OCI-LY3 (cell line): ENCODE measurements at regions not wholly inside any gene's neighbourhood (a gene's known extent, or its start where the extent isn't known, plus 50 kb on each side); places are given as distances from the start of the nearest gene placed in this dataset.

Experiments
- EZH2phosphoT487 ChIP-seq: fragments of 200-600 bp; shearing (Covaris generic); IDR thresholded peaks from 2 replicates; pipeline ENCODE4 v1.6.1; 2018; ENCODE audit warnings: antibody characterized with exemption, mixed run types, low read depth
- TF ChIP-seq, protein P1 (sequence below): fragments of 200-600, 300-600 bp; sonication (generic); IDR thresholded peaks from 2 replicates; pipeline ENCODE4 v1.5.1; 2014; ENCODE audit warnings: antibody characterized with exemption, low read length, low read depth

DNA sequence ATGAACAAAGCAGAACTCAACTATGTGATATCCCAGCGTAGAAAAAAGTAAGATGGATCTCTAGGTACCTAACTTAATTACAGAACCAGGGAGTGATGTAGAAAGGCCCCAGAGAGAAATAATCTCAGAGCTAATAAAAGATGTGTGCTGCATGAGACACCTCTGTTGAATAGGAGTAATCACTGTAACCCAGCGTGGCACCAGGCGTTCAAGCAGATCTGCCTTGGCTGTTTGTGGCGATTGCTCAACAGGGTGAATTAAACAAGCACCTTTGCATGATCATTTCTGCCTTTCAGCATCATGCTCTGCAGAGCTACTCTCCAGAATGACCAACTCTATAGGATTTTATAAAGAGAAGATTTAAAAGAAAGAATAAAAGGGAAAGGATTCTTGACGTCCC is 81.7 kb upstream of the KCNIP4 start:
- TF ChIP-seq, protein P1, sequence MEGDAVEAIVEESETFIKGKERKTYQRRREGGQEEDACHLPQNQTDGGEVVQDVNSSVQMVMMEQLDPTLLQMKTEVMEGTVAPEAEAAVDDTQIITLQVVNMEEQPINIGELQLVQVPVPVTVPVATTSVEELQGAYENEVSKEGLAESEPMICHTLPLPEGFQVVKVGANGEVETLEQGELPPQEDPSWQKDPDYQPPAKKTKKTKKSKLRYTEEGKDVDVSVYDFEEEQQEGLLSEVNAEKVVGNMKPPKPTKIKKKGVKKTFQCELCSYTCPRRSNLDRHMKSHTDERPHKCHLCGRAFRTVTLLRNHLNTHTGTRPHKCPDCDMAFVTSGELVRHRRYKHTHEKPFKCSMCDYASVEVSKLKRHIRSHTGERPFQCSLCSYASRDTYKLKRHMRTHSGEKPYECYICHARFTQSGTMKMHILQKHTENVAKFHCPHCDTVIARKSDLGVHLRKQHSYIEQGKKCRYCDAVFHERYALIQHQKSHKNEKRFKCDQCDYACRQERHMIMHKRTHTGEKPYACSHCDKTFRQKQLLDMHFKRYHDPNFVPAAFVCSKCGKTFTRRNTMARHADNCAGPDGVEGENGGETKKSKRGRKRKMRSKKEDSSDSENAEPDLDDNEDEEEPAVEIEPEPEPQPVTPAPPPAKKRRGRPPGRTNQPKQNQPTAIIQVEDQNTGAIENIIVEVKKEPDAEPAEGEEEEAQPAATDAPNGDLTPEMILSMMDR = no peak
- no peak for TF ChIP-seq EZH2phosphoT487
